UCSD-AML1 (cell line): ENCODE measurements at regions not wholly inside any gene's neighbourhood (a gene's known extent, or its start where the extent isn't known, plus 50 kb on each side); places are given as distances from the start of the nearest gene placed in this dataset.

Experiments used
- DNase-seq: peaks from one replicate; lab custom pipeline; 2025; ENCODE audit not compliant: unreplicated experiment; lab: John Stamatoyannopoulos, UW

- no peak for DNase-seq
Observed at GRCh38 chr3:68328049-68328448, 604.3 kb downstream of the TAFA4 start.

GRCh38 chr3:68315964-68316363 lies 616.4 kb downstream of the TAFA4 start:
- DNase-seq = no peak

- DNase-seq = no peak
Observed at GRCh38 chr3:68315546-68315945, 616.8 kb downstream of the TAFA4 start.

GRCh38 chr3:68306571-68306970 lies 625.8 kb downstream of the TAFA4 start:
- DNase-seq = no peak

GRCh38 chr3:68295457-68295856 lies 636.9 kb downstream of the TAFA4 start:
- DNase-seq = no peak

- DNase-seq = no peak
Observed at GRCh38 chr3:68290333-68290732, 635.9 kb upstream of the SUCLG2 start.

GRCh38 chr3:68288085-68288484 lies 633.7 kb upstream of the SUCLG2 start:
- DNase-seq = no peak

GRCh38 chr3:68287101-68287500 lies 632.7 kb upstream of the SUCLG2 start:
- DNase-seq = no peak

GRCh38 chr3:68274286-68274685 lies 619.9 kb upstream of the SUCLG2 start:
- DNase-seq = no peak

GRCh38 chr3:68271145-68271544 lies 616.7 kb upstream of the SUCLG2 start:
- no peak for DNase-seq

GRCh38 chr3:68256635-68257223 lies 602.3 kb upstream of the SUCLG2 start:
- no peak for DNase-seq

- DNase-seq = no peak
Observed at GRCh38 chr3:68249265-68249664, 594.9 kb upstream of the SUCLG2 start.

GRCh38 chr3:68242606-68243005 lies 588.2 kb upstream of the SUCLG2 start:
- DNase-seq = no peak

- DNase-seq = no peak
Observed at GRCh38 chr3:68239542-68239941, 585.1 kb upstream of the SUCLG2 start.

- DNase-seq = no peak
Observed at GRCh38 chr3:68234076-68234780, 579.8 kb upstream of the SUCLG2 start.

- DNase-seq = no peak
Observed at GRCh38 chr3:68228856-68229255, 574.4 kb upstream of the SUCLG2 start.

- no peak for DNase-seq
Observed at GRCh38 chr3:68220832-68221231, 566.4 kb upstream of the SUCLG2 start.

- no peak for DNase-seq
Observed at GRCh38 chr3:68211637-68212036, 557.2 kb upstream of the SUCLG2 start.

- no peak for DNase-seq
Observed at GRCh38 chr3:68210635-68211034, 556.2 kb upstream of the SUCLG2 start.

- DNase-seq = no peak
Observed at GRCh38 chr3:68207327-68207726, 552.9 kb upstream of the SUCLG2 start.

GRCh38 chr3:68206524-68207117 lies 552.2 kb upstream of the SUCLG2 start:
- DNase-seq = no peak

- no peak for DNase-seq
Observed at GRCh38 chr3:68186733-68187132, 532.3 kb upstream of the SUCLG2 start.

GRCh38 chr3:68176600-68176999 lies 522.2 kb upstream of the SUCLG2 start:
- no peak for DNase-seq
